ENCODE measurements at regions not wholly inside any gene's neighbourhood (a gene's known extent, or its start where the extent isn't known, plus 50 kb on each side); places are given as distances from the start of the nearest gene placed in this dataset.

DNA sequence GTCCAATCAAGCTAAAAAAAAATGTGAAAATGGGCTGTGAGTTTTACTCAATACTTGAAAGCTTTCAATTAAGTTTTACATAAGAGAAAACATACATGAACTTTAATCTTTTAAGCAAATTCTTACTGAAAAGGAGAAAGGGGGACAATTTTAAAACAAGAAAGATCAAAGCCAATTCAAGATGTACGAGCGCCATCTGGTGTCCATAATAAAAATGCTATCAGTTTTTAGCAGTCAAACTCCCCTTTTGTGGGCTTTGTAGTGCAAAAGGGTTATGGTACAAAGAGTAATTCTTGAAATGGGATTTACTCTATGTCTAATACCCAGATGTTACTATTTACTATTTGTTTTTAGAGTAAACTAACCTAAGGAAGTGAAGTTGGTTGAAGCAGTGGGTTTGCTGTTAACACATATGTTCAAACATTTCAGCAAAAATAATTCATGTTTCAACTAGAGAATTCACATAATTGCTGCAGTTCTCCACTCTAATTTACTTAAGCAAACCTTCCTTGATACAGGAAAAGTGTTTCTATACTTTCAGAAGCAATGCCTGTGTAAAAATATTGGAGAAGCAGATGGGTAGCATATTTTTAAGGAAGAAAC is 228.2 kb upstream of the TYRP1 start:
- TF ChIP-seq POLR2AphosphoS5 (IDR thresholded peaks at IDR 0.05; ENCODE audit: low read depth, low read length): no peak
- TF ChIP-seq, protein P1, sequence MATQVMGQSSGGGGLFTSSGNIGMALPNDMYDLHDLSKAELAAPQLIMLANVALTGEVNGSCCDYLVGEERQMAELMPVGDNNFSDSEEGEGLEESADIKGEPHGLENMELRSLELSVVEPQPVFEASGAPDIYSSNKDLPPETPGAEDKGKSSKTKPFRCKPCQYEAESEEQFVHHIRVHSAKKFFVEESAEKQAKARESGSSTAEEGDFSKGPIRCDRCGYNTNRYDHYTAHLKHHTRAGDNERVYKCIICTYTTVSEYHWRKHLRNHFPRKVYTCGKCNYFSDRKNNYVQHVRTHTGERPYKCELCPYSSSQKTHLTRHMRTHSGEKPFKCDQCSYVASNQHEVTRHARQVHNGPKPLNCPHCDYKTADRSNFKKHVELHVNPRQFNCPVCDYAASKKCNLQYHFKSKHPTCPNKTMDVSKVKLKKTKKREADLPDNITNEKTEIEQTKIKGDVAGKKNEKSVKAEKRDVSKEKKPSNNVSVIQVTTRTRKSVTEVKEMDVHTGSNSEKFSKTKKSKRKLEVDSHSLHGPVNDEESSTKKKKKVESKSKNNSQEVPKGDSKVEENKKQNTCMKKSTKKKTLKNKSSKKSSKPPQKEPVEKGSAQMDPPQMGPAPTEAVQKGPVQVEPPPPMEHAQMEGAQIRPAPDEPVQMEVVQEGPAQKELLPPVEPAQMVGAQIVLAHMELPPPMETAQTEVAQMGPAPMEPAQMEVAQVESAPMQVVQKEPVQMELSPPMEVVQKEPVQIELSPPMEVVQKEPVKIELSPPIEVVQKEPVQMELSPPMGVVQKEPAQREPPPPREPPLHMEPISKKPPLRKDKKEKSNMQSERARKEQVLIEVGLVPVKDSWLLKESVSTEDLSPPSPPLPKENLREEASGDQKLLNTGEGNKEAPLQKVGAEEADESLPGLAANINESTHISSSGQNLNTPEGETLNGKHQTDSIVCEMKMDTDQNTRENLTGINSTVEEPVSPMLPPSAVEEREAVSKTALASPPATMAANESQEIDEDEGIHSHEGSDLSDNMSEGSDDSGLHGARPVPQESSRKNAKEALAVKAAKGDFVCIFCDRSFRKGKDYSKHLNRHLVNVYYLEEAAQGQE (IDR thresholded peaks at IDR 0.05; ENCODE audit: insufficient read depth in 1 of 2, low read depth in 2 of 2, low read length in 2 of 2): no peak

Data from PFSK-1 (cell line).